GM23338 (cell line): ENCODE measurements at regions not wholly inside any gene's neighbourhood (a gene's known extent, or its start where the extent isn't known, plus 50 kb on each side); places are given as distances from the start of the nearest gene placed in this dataset.

ENCODE experiments used
- EZH2 ChIP-seq: fragments of 200-600 bp; sonication (generic); IDR thresholded peaks from one replicate; pipeline ENCODE4 v1.8.0; 2017; ENCODE audit warnings: antibody characterized with exemption, mild to moderate bottlenecking, low read depth; ENCODE audit not compliant: unreplicated experiment
- EZH2phosphoT487 ChIP-seq: fragments of 200-600 bp; sonication (generic); IDR thresholded peaks from one replicate; pipeline ENCODE4 v1.8.1; 2018; ENCODE audit warnings: antibody characterized with exemption; ENCODE audit not compliant: unreplicated experiment
- POLR2AphosphoS5 ChIP-seq: IDR thresholded peaks from 2 replicates; pipeline ENCODE4 v1.6.1; 2016; ENCODE audit warnings: antibody characterized with exemption, low read depth
- TF ChIP-seq, protein P1 (sequence below), 2 experiments: fragments of 200-600 bp in 1 of 2; sonication (generic) in 1 of 2; conservative IDR thresholded peaks; 2 replicates each; pipeline versions ENCODE4 v1.5.1 to v1.6.1; 2016 to 2017; ENCODE audit warnings: antibody characterized with exemption in 2 of 2, low read depth in 2 of 2, mild to moderate bottlenecking in 2 of 2, moderate library complexity in 1 of 2
- TF ChIP-seq, protein P2 (sequence below): IDR thresholded peaks from one replicate; pipeline ENCODE4 v1.6.1; 2018; ENCODE audit warnings: antibody characterized with exemption; ENCODE audit not compliant: unreplicated experiment

DNA sequence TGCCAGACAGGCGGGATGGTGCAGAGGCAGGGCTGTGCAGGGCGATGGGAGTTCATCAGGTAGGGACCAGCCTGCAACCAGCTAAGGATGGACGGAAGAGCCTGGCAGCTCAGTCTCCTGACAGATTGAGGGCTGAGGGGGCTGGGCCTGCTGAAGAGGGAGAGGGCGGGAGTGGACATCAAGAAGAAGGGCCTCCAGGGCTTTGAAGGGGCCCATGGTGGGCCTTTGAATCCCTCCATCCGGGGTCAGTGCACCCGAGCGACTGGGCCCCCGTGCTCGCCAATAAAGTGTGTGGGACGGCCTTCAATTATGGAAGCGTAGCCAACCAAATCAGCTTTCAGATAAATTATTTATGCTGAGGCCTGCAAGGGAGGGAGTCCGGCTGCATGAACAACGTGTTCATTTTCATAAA lies 431.2 kb downstream of the RPS24 start:
- TF ChIP-seq, protein P1, sequence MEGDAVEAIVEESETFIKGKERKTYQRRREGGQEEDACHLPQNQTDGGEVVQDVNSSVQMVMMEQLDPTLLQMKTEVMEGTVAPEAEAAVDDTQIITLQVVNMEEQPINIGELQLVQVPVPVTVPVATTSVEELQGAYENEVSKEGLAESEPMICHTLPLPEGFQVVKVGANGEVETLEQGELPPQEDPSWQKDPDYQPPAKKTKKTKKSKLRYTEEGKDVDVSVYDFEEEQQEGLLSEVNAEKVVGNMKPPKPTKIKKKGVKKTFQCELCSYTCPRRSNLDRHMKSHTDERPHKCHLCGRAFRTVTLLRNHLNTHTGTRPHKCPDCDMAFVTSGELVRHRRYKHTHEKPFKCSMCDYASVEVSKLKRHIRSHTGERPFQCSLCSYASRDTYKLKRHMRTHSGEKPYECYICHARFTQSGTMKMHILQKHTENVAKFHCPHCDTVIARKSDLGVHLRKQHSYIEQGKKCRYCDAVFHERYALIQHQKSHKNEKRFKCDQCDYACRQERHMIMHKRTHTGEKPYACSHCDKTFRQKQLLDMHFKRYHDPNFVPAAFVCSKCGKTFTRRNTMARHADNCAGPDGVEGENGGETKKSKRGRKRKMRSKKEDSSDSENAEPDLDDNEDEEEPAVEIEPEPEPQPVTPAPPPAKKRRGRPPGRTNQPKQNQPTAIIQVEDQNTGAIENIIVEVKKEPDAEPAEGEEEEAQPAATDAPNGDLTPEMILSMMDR (conservative IDR thresholded peaks at IDR 0.05; ENCODE audit: low read depth in 2 of 2) = no peak
- no peak for TF ChIP-seq EZH2phosphoT487
- TF ChIP-seq POLR2AphosphoS5 = no peak
- TF ChIP-seq EZH2 = no peak
- TF ChIP-seq, protein P2, sequence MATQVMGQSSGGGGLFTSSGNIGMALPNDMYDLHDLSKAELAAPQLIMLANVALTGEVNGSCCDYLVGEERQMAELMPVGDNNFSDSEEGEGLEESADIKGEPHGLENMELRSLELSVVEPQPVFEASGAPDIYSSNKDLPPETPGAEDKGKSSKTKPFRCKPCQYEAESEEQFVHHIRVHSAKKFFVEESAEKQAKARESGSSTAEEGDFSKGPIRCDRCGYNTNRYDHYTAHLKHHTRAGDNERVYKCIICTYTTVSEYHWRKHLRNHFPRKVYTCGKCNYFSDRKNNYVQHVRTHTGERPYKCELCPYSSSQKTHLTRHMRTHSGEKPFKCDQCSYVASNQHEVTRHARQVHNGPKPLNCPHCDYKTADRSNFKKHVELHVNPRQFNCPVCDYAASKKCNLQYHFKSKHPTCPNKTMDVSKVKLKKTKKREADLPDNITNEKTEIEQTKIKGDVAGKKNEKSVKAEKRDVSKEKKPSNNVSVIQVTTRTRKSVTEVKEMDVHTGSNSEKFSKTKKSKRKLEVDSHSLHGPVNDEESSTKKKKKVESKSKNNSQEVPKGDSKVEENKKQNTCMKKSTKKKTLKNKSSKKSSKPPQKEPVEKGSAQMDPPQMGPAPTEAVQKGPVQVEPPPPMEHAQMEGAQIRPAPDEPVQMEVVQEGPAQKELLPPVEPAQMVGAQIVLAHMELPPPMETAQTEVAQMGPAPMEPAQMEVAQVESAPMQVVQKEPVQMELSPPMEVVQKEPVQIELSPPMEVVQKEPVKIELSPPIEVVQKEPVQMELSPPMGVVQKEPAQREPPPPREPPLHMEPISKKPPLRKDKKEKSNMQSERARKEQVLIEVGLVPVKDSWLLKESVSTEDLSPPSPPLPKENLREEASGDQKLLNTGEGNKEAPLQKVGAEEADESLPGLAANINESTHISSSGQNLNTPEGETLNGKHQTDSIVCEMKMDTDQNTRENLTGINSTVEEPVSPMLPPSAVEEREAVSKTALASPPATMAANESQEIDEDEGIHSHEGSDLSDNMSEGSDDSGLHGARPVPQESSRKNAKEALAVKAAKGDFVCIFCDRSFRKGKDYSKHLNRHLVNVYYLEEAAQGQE = no peak
